Inflammatory macrophage (primary cell): ENCODE measurements at regions not wholly inside any gene's neighbourhood (a gene's known extent, or its start where the extent isn't known, plus 50 kb on each side); places are given as distances from the start of the nearest gene placed in this dataset.

Source experiments
- DNase-seq, 2 donors: peaks; one replicate each; pipeline ENCODE4 v3.0.0-alpha.2; 2020 to 2022

DNA sequence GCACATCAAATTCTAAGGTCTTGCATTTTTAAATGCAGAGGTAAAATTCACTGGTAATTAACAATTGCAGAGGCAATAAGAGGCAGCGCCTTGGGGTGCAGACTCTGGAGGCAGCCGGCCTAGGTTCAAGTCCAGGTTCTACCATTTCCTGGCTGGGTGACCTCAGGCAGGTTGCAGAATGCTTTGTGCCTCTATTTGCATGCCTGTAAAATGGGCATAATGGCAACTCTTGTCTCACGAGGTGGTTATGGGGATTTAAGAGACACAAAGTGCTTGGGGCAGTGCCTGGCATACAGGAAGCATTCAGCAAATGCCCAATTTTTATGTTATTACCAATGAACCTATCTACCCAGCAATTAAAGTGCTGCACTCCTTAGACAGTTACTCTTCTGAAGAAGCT is 180.0 kb upstream of the LHX5 start:
- DNase-seq: no peak

- no peak for DNase-seq
Measured at GRCh38 chr12:113650476-113650875, 178.8 kb upstream of the LHX5 start.

DNA sequence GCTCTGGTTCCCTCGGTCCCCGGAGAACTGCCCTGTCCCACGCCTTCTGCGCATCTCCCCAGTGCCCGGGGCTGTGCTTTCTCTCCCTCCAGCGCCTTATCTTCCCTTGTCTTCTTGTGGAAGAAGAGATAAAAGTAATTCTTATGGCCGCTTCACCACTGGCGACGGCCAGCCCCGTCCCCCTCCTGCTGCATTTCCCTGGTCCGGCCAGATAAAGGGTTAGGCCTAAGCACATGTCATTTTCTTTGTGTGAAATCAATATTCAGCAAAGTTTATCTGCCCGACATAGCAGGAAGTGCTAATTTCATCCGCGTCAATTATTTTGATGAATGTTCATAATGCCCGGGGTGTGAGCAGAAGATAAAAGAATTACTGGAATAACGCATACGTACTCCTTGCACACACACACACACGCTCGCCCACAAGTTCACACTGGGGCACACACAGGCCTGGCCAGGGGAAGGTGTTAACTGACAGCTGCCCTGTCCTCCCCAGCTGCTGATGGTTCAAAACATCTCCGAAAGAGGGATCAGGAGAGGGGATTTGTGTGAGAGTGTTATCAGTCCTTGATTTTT is 177.7 kb upstream of the LHX5 start:
- DNase-seq: no peak

DNA sequence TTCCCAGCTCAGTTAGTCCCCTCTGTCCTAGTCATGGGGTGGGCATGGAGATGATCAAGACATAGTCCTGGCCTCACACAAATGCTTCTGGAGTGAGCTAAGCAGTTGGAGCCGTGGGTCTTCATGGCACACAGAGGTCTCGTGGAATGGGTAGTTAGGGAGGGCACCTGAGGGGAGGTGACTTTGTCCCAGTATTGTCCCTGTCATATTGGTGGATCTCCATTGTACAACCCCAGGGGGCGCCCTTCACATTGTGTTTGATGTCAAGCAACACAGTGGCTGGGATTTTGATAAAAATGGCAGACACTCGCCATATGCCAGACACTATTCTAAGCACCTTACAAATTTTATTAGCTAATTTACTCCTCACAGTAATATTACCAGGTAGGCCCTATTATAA is 175.4 kb upstream of the LHX5 start:
- peak in 1 of 2 donors; percentile 3 for DNase-seq

DNA sequence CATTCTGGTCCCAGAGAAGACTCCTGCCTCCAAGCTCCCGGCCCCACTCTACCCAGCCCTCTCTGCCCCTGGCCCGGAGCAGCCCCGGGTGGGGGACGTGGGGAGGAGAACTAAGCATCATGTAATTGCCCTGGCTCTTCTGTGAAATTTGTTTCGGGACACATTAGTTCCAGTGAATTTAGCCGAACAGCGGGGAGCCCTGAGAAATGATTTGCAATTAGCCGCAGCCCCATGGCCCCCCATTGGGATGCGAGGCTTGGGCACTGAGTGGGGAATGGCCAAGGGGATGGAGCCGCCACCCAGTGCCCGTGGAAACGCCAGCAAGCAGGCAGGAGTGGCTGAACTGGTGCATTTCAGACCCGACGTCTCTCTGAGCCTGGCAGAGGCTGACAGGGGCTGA is 173.9 kb upstream of the LHX5 start:
- no peak for DNase-seq

DNA sequence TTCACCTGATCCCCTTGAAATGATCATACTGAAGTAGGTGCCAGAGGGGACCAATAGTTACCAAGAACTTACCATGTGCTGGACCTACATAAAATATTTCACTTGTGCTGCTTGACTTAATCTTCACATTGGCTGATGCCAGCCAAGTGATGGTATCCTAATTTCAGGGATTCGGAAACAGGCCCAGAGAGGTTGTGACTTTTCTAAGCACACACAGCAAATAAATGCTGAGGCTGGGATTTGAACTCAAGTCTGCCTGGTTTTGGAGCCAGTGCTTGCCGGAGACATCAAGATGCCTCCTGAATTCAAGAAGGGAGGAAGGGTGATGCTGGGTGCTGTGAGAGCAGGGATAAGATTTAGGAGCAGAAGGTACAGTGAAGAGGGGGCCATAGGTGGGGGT is 173.5 kb upstream of the LHX5 start:
- DNase-seq: no peak

DNA sequence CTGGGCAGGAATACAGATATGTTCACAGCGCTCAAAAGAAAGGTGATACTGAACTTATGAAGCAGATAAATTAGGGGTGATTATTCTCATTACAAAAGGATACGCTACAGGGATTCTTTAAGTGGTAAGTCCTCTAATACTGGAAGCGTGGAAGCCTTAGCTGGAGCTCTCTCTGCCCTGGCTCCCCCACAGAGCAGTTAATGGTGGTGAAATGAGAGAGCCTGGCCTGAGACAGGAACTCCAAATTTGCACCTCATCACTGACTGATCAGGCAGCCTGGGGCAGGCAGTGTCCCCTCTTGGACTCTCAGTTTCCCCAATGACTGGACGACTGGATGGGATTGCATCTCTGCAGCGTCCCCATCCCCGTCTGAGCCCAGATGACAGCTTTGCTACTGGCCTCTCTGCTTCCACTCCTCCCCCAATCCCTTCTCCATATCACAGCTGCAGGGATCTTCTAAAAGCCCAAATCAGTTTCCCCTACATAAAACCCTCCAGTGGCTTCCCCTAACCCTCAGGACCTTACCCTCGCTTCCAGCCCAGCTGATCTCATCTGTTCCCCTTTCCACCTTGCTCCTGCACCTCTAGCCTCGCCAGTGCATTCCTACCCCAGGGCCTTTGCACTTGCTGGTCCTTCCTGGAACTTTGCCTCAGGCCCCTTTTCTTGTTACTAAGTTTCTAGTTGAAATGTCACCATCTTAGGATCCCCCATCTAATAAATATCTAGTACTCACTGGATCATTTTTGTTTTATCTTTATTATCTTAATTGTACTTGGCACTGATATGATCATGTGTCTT is 171.7 kb upstream of the LHX5 start:
- DNase-seq: no peak

- no peak for DNase-seq
Measured at GRCh38 chr12:113642672-113643071, 171.0 kb upstream of the LHX5 start.

DNA sequence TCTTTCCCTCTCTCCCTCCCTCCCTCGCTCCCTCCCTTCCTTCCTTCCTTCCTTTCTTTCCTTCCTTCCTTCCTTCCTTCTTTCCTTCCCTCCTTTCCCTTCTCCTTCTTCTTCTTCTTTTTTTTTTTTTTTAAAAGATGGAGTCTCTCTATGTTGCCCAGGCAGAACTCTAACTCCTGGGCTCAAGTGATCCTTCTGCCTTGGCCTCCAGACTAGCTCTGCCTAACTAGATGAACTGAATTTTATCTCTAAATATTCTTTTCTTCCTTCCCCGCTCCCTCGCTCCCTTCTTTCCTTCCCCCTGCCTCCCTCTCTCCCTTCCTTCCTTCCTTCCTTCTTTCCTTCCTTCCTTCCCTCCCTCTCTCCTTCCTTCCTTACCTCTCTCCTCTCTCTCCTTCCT is 170.5 kb upstream of the LHX5 start:
- DNase-seq: no peak

GRCh38 chr12:113641426-113642030 is 169.9 kb upstream of the LHX5 start:
- no peak for DNase-seq

DNA sequence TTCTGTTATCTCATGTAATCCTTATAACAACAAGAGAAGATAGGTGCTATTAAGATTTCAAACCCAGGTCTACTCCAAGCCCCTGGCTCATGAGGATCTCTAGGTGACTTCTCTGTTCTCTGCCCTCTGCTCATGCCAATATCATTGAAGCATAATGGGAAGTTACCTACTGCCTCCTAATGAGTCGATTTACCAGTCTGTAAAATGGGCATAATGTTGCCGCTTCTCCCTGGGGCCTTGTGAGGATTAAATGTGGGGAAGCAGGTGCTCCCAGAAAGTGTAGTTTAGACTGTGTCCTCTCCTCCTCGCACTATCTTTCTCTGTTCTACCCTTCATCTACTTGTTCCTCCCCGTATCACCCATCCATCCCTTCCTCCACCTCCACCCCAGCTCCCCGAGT is 169.2 kb upstream of the LHX5 start:
- no peak for DNase-seq

GRCh38 chr12:113639474-113639873 is 167.8 kb upstream of the LHX5 start:
- no peak for DNase-seq

GRCh38 chr12:113638460-113638775 is 166.7 kb upstream of the LHX5 start:
- no peak for DNase-seq

DNA sequence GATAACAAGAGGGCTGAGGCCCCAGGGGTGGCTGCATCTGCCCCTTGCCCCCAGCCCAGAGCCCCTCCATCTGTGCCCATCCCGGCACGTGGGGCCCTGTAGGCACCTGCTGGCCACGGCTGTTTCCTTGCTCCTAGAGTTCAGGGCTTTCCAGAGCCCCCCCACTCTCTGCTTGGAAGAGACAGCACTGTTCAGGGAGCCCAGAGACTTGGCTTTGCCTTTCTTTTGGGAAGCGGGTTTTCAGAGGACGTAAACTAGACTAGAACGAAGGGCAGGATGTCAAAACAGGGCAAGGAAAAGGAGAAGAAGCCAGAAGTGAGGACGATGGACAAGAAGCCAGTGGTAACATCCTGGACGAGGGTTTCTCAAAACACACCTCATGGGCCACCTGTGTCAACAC is 163.3 kb upstream of the LHX5 start:
- DNase-seq: no peak

- no peak for DNase-seq
Measured at GRCh38 chr12:113634474-113634873, 162.8 kb upstream of the LHX5 start.

- no peak for DNase-seq
Measured at GRCh38 chr12:113633678-113634332, 162.1 kb upstream of the LHX5 start.

GRCh38 chr12:113630625-113631024 is 159.0 kb upstream of the LHX5 start:
- no peak for DNase-seq

GRCh38 chr12:113625499-113625898 is 153.8 kb upstream of the LHX5 start:
- no peak for DNase-seq

DNA sequence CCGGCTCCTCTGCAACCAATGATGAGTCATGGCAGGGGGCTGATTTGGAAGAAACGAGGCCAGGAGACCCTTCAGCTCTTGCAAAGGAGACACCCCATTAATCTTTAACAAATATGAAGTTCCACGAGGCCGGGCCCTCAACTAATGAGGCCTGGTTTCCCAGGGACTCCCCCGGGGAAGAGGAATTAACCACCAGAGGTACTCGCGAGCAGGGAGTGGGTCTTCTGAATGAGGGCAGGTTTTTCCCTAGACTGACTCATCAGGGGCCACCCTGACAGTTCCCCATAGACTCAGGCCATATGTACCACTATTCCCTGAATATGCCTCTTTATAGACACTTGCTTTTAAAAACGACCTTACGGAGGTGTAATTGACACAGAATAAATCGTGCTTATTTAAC is 150.7 kb upstream of the LHX5 start:
- no peak for DNase-seq

DNA sequence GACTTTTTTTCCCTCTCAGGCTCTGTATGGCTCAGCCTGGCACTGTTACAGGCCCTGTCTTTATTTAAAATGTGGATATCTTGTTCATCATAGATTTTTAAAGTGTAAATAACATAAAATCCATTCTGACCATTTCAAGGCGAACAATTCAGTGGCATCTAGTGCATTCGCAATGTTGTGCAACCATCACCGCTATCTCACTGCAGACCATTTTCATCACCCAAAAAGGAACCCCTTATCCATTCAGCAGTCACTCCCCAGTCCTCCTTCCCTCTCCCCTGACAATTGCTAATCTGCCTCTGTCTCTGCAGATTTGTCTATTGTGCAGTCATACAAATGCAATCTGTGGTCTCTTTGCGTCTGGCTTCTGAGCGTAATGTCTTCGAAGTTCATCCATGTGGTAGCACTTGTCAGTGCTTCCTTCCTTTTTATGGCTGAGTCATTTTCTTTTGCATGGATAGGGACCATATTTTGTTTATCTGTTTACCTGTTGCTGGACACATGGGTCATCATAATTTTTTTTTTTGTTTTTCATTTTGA is 148.8 kb upstream of the LHX5 start:
- no peak for DNase-seq

GRCh38 chr12:113619202-113619601 is 147.5 kb upstream of the LHX5 start:
- no peak for DNase-seq

DNA sequence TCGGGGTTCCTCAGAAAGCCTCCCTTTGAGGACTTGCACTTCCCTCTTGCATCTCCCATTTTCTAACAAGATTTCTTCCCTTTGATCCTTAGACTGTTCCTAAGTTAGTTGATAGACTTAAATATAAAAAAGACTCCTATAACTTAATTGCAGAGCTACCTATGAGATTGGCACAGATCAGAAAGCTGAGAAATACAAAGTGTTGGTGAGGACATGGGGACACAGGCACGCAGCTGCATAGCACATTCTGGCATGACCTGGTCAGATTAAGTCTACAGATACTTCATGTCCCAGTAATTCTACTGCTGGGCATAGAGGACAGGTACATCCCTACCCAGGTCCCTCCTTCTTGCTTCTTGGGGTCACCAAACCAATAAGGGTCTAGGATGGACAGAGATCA is 141.7 kb upstream of the LHX5 start:
- no peak for DNase-seq

GRCh38 chr12:113612793-113613192 is 141.1 kb upstream of the LHX5 start:
- DNase-seq: no peak
